SK-N-MC (cell line): ENCODE measurements at regions not wholly inside any gene's neighbourhood (a gene's known extent, or its start where the extent isn't known, plus 50 kb on each side); places are given as distances from the start of the nearest gene placed in this dataset.

ENCODE experiments used
- EZH2 ChIP-seq: fragments of 200-600 bp; sonication (generic); IDR thresholded peaks from one replicate; pipeline ENCODE4 v1.6.1; 2017; ENCODE audit warnings: antibody characterized with exemption
- FOXP2 ChIP-seq: optimal IDR thresholded peaks from 2 replicates; pipeline ENCODE3; 2011; ENCODE audit warnings: mild to moderate bottlenecking, moderate library complexity; ENCODE audit not compliant: insufficient read depth; ENCODE audit errors: extremely low read length, control extremely low read depth
- POLR2AphosphoS5 ChIP-seq: IDR thresholded peaks from 2 replicates; pipeline ENCODE4 v1.6.1; 2012; ENCODE audit warnings: mild to moderate bottlenecking, low read depth, low read length, borderline replicate concordance

DNA sequence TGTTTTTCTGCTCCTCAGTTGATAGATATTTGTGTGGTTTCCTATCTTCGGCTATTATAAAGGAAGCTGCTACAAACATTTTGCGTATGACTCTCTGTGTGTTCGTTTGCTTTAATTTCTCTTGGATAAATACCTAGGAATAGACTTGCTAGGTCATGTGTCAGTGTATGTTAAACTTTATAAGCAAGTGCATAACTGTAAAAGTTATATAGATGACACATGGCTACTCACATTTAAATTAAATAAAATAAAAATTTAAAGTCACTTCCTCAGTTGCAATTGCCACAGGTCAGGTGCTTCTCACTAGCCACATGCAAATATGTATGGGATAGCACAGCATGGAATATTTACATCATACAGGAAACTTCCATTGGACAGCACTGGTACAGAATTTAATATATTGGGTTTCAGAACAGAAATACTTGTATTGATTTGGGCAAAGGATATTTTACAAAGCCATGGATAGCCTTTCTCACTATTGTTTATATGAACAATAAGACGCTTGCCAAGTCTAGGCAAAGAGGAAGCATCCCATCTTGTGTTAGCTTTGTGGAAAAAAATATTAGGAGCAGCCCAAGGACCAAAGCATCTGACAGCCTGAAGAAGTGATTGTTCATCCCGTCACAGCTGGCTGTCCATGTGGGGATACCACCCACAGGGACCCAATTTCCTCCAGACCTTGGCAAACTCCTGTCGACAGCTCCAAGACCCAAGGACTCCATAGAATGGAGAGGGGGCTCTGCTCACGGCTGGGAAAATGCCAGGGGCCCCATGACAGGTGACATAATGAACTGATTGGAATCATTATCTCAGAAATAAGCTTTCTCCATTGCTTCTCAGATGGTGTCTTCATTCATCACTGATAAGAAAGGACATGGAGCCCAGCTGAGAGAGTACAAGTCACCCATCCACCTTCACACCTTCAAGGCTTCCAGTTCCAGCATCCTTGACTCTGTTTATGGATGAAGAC lies 196.7 kb downstream of the SH3BP4 start:
- no peak for TF ChIP-seq EZH2
- TF ChIP-seq POLR2AphosphoS5, result no peak
- no peak for TF ChIP-seq FOXP2
